GM18505 (cell line): ENCODE measurements at regions not wholly inside any gene's neighbourhood (a gene's known extent, or its start where the extent isn't known, plus 50 kb on each side); places are given as distances from the start of the nearest gene placed in this dataset.

Experiments used
- ATAC-seq: cut with Tn5 transposase; IDR thresholded peaks from one replicate; pipeline ENCODE4 v1.9.1; 2021; ENCODE audit not compliant: unreplicated experiment
- POLR2A ChIP-seq: IDR thresholded peaks from 4 replicates; pipeline ENCODE4 v1.6.1; 2011; ENCODE audit warnings: borderline replicate concordance; ENCODE audit not compliant: insufficient read depth, insufficient read length; ENCODE audit errors: extremely low read depth

DNA sequence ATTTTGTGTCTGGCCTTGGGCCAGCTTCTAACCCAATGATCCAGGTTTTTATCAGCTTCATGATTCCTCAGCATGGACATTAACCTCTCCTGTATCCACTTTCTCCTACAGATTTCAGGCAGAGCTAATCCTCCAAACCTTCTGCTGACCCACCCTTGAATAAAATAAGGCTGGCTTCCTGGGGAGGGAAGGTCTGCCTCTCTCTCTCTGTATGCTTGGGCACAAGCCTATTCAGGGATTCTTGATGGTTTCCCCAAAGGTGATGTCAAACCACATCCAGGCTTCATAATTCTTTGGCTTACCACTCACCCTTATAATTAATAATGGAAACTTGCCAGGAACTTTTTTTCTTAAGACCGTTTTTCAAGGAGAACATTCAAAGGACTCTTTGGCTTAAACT, 240.1 kb downstream of the UTP18 start:
- no peak for ATAC-seq
- no peak for TF ChIP-seq POLR2A

DNA sequence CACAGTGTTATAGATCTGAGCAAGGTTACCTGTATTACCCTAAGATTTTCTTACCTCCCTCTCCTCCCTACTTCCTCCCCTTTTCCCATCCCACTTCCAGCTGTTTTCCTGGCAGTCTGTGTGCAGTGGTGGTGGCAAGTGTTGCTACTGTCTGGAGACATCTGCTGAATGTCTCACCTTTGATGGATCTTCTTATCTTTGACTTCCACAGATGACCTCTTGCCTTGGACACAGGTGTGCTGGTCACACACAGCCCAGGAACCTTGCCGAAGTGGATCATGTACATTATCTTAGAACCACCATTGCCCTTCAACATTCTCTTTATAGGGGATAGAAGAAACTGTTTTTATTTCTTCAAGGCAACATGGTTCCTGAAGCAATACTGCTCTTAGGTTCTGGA, 245.1 kb downstream of the UTP18 start:
- TF ChIP-seq POLR2A, result no peak

DNA sequence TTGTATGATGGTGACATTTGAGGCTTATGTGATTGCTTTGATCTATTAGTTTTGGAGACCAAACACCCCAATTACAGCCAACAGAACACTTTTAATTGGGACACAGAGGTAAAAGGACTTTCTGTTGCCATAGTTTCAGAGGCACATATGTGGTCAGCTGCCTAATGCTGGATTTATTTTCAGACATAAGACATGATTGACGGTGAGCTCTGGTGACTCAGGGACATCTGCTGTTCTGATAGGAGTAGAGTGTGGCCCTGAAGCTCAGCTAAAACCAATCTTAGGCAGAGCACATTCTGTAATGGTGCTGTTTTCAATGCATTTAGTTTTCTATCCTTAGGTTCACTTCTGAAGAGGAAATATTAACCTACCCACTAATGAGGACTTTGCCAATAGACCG, 247.1 kb downstream of the UTP18 start:
- TF ChIP-seq POLR2A, result no peak
- ATAC-seq, result no peak

More for the DNA sequence above, 245.1 kb downstream of the UTP18 start:
- no peak for ATAC-seq

DNA sequence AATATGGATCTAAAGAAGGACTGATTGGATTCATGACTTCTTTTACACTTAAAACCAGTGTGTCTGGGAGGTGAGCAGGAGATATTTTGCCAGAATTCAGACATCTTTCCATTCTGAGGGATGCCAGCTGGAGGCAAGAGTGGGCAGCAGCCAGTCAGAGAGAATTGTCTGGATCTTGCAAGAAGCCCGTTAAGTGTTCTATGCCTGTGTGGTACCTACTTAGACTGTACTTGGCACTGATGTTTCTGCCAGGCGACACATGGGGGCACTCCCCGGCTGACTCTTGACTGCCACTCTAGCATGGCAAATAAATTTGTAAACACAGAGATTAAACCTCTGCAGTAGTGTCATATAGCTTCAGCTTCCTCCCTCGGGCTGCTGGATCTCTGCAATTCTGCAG, 247.7 kb downstream of the UTP18 start:
- TF ChIP-seq POLR2A, result no peak
- no peak for ATAC-seq

DNA sequence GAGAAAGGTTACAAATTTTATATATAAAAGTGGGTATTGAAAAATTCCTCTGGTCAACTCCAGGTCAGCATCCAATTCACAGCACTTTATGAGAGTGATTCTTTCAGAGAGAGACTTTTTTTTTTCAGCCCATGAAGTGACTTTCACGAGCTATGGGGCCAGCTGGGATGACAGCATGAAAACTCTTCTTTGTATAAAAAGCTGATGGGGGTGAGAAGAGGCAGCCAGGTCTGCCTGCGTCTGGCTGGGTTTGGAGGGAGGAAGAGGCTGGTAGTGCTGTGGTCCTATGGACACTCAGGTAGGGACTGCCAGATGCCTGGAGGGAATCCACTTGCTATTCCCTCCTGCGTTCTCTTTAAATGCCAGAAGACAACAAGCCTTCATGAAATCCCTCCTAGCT, 250.6 kb downstream of the UTP18 start:
- no peak for TF ChIP-seq POLR2A
- ATAC-seq, result no peak

DNA sequence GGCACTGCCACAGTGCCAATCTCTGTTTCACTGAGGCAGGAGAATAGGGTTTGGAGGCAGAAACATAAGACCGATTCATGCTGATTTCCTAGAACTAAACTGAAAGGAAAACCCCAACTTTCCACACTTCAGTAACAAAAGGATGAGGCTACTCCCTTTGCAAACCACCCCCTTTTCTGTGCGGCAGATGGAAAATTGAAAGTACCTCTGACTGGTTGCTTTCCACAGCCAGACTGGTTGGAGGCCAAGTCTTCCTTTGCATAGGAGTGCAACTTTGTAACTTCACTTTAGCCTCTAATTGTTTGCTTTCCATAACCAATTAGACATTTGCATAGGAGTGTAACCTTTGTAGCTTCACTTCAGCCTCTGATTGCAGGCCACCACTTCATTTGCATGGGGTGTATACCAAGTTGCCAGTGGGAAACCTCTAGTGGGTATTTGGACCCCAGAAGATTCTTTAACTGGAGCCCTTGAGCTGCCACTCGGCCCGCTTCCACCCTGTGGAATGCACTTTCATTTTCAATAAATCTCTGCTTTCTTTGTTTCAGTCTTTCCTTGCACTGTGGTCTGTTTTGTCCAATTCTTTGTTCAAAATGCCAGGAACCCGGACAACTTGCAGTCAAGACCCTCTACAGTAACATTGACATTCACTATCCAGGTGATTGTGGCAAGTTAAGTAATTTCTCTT, 252.0 kb downstream of the UTP18 start:
- no peak for ATAC-seq
- TF ChIP-seq POLR2A, result no peak

DNA sequence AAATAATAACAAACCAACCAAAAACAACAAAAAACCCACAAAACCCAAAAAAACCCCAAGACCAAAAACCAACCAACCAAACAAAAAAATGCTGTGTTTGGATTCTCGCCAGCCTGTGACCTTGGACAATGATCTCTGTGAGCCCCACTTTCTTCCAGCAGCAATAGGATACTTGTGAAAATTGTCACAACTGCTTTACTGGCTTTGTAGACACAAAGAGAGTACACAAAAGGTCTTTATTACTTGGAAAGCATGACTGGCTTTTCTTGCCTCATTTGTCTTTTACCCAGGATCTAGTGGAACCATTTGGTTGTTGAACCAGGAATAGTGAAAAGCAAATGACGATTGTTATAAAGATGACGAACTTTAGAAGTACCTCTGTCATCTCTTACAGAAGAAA, 256.6 kb downstream of the UTP18 start:
- ATAC-seq, result no peak
- no peak for TF ChIP-seq POLR2A

DNA sequence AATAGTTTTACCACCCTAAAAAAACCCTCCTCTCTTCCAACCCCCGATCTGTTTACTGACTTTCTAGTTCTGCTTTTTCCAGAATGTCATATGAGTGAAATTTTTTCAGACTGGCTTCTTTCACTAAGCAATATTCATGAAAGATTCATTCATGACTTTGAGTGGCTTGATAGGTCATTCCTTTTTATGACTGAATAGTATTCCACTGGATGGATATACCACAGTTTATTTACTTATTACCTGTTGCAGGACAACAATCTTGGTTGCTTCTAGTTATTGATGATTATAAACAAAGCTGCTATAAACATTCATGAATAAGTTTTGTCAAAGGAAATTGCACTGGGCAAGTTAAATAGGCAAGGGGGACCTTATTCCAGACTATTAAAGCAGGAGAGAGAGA, 264.2 kb downstream of the UTP18 start:
- ATAC-seq, result no peak
- no peak for TF ChIP-seq POLR2A

DNA sequence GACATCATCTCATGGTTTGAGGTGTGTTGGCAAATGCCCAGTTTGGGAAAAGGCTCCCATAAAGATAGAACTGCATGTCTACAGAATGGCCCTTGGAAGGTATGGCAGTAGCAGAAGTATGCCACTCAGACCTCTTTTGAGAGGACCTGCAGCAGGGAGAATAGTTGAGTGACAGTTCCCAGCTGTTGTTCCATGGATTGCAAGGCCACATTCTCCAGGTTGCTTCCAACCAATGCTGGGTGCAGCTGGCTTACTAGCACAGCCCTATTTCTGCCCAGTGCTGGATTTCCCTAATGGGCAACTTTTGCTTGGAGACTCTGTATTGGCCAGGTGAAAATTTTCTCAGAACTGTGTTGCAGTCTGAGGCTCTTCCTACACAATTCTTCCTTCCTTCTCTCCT, 266.2 kb downstream of the UTP18 start:
- TF ChIP-seq POLR2A, result no peak
- ATAC-seq, result no peak

DNA sequence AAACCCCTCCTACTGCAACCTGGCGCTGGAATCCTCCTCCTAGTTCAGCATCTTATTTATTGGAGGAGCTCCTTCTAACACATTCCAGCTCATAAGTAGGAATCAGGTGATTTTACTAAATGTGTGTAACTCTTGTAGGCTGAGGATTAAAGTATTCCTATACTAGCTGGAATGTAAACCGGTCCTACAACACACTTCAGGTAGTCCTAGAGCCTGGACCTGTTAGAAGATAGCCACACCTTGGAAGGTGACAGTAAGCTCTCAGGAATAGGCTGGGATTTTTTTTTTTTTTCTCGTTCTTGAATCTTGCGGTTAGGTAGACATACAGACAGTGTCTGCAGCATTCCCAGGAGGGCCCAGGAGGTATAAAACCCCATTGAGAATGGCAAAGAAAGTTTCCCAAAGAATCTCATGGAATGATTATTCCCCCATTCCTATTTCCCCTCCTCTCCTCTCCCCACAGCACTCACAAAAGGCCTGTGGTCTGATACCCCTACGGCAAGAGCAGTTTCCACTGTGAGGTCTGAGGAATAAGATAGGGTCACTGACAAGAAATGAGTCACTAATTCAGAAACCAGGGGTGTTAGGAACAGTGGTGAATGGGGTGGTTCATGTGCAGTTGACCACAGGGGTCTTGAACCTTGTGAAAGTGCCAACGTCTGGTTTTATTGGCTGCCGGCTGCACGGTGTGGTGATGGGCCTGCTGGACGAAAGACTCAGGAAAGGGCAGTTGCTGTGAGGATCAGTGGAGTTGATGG, 267.1 kb downstream of the UTP18 start:
- no peak for ATAC-seq
- no peak for TF ChIP-seq POLR2A

DNA sequence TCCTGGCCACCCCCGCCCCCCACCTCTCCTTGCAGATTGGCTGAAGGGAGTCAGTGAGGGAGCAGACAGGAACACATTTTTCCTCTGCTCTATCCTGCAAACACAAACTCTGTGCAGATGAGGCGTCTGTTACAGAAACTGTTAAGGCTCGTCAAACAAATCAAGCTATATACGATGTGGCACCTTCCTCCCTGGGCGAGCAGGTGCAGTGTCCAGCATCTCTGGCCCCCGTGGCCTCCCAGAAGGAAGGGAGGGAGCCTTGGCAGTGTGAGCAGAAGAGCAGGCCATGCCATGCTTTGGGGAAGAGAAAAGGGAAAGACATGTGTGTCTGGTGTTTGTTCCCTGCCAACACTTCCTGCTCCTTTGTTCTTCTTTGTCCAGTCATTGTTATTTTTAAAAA, 267.8 kb downstream of the UTP18 start:
- TF ChIP-seq POLR2A, result no peak
- ATAC-seq, result no peak

DNA sequence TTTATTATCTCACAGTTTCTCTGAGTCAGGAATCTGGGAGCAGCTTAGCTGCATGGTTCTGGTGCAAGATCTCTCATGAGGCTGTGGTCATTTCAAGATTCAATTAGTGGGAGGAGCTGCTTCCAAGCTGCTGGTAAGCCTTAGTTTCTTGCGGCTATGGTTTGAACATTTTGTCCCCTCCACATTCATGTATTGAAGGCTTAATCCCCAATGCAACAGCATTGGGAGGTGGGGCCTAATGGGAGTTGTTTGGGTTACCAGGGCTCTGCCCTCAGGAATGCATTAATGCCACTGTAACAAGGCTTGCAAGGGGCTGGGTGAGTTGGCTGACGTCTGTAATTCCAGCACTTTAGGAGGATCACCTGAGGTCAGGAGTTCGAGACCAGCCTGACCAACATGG, 272.9 kb downstream of the UTP18 start:
- TF ChIP-seq POLR2A, result no peak
- no peak for ATAC-seq

DNA sequence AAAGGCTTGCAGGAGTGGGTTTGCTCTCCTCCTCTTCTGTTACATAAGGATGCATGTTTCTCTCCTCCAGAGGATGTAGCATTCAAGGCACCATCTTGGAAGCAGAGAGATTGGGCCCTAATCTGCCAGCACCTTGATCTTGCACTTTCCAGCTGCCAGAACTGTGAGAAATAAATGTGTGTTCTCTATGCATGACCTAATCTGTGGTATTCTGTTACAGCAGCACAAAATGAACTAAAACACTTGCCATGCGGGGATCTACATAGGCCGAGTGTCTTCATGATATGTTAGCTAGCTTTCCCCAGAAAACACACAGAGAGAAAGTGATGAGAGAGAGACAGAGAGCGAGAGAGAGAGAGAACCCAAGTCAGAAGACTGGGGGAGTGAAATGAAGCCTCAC, 273.5 kb downstream of the UTP18 start:
- no peak for ATAC-seq
- TF ChIP-seq POLR2A, result no peak

DNA sequence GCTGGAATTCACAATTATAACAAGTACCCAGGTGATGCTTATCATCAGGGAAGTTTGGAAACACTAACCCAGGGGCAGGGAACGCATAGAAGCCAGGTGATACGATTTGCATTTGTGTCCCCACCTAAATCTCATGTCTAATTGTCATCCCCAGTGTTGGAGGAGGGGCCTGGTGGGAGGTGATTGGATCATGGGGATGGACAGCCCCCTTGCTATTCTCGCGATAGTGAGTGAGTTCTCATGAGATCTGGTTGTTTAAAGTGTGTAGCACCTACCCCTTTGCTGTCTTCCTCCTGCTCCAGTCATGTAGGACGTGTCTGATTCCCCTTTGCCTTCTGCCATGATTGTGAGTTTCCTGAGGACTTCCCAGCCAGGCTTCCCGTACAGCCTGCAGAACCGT, 276.3 kb downstream of the UTP18 start:
- TF ChIP-seq POLR2A, result no peak
- ATAC-seq, result no peak
